SK-N-DZ (cell line): ENCODE measurements at regions not wholly inside any gene's neighbourhood (a gene's known extent, or its start where the extent isn't known, plus 50 kb on each side); places are given as distances from the start of the nearest gene placed in this dataset.
"Not testable (repeated sequence)": the region's sequence is repeated elsewhere in the genome, so short reads cannot be mapped to it uniquely, and the experiment has no call there.

Experiments
- DNase-seq: peaks from one replicate; pipeline ENCODE4 v3.0.0-alpha.2; 2015; ENCODE audit warnings: low spot score
- small RNA-seq, 2 experiments: library from RNA; depleted of rRNA; stranded (forward); fragments of <200 nt; gene quantifications; one replicate each; pipeline ENCODE3, GENCODE V24; 2014

DNA sequence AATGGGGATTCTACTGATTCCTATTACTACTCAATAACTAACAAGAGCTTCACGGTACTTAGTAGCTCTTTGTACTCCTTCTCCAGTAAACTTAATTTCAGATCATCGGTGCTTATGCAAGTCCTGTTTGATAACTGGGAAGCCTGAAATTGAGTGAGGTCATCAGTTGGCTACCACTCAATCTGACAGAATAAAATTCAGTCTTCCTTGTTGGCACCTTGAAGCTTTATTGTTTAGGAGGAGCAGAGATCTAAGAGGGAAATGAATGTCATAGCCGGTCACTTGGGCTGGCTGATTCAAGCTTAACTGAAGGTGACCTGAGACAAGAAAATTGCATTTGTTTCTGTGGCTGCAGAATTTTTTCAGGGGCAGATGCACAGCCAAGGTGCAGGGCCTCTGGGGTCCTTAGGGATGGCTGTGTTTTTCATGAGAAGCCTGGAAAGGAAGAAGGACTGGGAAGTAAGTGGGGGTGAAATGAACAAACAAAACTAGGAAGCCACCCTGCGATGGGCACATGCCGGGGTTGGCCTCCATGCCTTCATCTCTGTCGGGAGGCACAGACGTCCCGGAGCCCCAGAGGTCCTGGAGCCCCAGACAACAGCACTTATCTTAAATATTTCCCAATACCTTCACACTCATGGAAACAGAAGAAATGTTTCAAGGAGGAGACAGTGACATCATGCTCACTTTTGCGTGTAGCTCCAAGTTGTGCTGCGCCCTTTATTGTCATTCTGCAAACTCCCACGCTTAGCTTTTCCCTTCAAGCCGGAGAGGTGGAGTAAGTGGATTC, 85.0 kb upstream of the KIF5B start:
- DNase-seq: no peak

DNA sequence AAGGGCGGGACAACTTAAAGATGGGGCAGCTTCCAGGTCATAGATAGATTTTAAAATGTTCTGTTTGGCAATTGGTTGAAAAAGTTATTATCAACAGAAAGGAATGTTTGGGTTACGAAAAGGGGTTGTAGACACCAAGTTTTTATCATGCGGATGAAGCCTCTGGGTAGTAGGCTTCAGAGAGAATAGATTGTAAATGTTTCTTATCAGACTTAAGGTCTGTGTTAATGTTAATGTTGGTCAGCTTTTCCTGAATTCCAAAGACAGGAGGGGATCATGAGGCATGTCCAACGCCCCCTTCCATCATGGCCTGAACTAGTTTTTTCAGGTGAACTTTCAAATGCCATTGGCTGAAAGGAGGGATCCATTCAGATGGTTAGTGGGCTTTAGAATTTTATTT, 84.2 kb upstream of the KIF5B start:
- no peak for DNase-seq

DNA sequence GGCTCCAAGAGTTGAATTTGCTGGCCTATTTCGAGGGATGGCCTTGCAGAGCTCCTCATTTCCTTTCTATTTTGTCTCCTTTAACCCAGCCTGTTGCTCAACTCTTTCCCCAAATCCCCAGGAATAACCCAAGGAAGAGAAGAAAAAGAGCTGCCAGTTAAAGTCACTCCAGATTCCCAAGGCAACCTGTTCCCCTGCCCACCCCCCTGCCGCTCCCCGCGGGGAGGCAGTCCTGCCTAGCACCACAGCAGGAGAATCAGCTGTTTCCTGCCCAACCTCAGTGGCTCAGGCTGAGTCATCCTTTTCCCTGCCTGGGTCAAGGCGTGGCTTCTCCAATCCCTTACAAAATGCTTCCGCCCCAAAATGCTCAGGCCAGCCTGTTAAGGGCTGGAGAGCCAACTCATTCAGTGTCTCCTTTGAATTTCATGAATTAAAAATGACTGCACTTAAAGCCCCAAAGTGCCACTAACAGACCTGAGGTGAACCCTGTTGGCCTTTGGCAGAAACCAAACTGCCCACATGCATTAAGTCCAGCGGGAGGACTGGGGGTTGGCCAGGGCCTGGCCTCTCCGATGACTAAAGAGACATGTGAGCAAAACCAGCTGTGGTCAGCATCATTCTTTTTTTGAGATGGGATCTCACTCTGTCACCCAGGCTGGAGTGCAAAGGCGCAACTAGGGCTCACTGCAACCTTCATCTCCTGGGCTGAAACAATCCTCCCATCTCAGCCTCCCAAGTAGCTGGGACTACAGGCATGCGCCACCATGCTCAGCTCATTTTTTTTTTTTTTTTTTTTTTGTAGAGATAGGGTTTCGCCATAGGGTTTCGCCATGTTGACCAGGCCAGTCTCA, 83.2 kb upstream of the KIF5B start:
- DNase-seq: no peak

DNA sequence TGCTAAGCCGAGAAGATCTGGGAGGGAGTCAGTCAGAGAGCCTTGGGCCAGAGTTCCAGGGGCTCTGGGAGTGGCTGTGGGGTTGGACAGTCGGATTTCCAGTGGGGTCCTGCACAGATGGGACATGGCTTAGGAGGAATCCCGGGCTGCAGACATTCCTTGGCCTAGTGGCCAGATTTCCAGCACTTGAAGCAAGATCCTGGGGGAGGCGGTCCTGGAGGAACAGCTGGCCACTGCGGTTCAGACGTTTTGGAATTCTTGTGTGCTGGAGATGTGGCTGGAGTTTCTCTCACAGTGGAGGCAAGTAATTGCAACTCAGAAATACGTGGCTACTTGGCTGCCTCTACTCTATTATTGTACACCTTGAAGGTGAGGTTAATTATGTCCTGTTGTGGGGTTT, 80.7 kb upstream of the KIF5B start:
- DNase-seq: not testable (repeated sequence)

- DNase-seq: not testable (repeated sequence)
Measured at GRCh38 chr10:32135796-32136195, 79.6 kb upstream of the KIF5B start.

DNA sequence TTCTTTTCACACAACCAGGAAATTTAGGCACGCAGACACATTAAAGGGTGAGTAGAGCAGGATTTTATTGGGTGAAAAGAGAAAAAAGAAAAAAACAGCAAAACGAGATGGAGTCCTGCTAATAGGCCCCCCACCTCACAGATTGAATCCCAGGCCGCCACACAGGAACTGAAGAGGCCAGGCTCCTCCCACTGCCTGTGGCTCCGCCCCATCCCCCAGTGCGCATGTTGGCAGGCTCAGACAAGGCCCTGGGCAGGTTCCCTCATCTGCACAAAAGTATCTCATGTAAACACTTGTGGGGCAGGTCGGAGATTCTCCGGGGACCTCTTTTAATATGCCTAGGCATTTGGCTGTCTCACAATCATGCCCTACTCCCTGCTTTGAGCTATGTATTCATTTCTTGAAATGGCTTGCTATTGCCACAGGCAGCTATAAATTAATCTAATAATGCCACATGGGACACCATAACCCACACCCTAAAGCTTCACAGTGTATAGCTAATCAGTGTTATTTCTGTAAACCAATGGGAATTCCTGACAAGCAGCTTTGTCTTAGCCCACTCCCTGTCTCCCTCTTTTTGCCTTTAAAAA, 76.2 kb upstream of the KIF5B start:
- DNase-seq: no peak

DNA sequence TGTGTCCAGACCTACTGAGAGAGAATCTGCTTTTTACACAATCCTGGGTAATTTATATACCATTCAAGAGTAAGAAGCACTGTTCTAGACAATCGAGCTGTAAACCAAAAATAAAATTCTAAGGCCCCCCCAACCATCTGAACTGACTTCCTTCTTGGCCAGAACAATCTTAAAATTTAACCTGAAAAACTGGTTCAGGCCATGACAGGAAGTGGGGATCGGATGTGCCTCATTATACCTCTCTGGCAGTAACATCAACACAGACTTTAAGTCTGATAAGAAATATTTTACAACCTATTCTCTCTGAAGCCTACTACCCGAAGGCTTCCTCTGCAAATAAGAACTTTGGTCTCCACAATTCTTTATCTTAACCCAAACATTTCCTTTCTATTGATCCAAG, 75.2 kb upstream of the KIF5B start:
- no peak for DNase-seq

GRCh38 chr10:32130788-32131187, 74.6 kb upstream of the KIF5B start:
- no peak for DNase-seq

- DNase-seq: no peak
Measured at GRCh38 chr10:32125023-32125422, 68.8 kb upstream of the KIF5B start.

DNA sequence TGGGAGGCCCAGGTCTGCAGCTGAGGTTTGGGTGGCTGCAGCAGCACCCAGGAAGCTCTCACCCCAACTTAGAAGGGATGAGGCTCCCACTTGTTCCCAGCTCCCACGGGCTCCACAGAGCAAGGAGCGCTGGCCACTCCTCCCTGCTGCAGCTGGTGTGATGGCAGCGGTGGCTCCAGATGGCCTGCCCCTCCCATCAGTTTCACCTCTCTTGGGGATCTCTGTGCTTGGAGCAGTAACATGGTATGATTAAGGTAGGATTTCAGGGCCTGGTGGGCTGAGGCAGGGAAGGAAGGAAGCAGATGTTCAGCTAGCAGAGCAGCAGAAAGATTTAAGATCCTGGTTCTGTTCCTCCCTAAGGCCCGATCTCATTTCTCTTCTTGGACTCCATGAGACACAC, 66.8 kb upstream of the KIF5B start:
- DNase-seq: no peak

- DNase-seq: no peak
Measured at GRCh38 chr10:32121648-32122047, 65.4 kb upstream of the KIF5B start.

DNA sequence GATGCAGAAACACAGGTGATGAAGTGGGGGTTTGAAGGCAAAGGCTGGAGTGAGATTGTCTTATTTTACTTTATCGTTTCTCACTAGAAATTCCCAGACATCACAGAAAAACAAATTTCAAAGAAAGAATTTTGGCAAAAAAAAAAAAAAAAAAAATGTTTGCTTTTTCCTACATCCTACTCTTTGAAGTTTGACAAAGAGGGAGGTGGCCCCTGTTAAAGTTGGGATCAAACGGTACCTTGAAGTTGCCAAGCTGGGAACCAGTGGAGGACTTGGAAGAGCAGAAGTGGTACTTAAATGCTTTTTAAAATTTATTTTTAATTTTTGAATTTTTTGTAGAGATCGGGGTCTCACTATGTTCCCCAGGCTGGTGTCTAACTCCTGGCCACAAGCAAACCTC, 63.9 kb upstream of the KIF5B start:
- DNase-seq: no peak

DNA sequence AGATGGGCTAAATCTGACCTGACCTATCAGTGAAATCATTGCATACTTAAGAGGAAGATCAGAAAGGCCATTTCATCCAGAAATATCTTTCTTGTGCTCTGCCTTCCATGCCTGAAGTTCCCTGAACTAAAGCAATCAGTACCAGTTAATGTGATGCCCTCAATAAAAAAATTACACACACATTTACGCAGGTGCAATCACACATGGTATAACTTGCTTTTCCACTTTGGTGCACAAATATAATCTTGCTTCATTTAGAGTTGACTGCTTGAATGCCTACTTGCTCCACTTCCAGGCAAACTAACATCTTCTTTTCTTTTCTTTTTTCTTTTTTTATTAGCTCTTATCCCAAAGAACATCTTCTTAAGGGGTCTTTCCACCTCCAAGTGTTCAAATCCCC, 58.3 kb upstream of the KIF5B start:
- DNase-seq: no peak

- no peak for DNase-seq
Measured at GRCh38 chr10:32112055-32112454, 55.8 kb upstream of the KIF5B start.

- no peak for DNase-seq
Measured at GRCh38 chr10:32111585-32111984, 55.4 kb upstream of the KIF5B start.

DNA sequence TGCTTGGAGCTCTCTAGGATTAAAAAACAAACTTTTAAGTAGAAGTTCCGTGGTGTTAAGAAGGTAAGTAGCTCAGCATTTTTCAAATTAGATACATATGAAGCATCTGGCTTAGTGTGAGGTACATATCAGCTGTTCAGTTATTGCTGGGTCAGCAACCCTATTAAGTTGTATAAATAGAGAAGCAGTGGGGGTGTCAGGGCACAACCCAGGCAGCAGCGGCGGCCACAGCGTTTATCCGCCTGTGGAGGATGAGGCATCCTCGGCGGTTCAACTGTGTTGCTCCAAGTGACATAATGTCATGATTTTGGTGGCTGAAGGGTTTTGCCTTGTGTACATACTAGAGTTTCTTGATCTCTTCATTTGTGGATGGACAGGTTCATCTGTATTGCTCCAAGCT, 54.6 kb upstream of the KIF5B start:
- no peak for DNase-seq

- no peak for DNase-seq
Measured at GRCh38 chr10:32109603-32110002, 53.4 kb upstream of the KIF5B start.

Small RNA genes in the stretch of these regions (small RNA-seq; reads per million reads assigned to genes)
- 0 reads per million in 2 experiments for gene AL161932.1
- gene RNU7-22P: 0 reads per million in 2 experiments
